GM10266 (cell line): ENCODE measurements at regions not wholly inside any gene's neighbourhood (a gene's known extent, or its start where the extent isn't known, plus 50 kb on each side); places are given as distances from the start of the nearest gene placed in this dataset.

Source experiments
- DNase-seq: peaks from one replicate; pipeline ENCODE4 v3.0.0; 2012; ENCODE audit errors: extremely low spot score
- CTCF ChIP-seq: IDR thresholded peaks from 2 replicates; pipeline ENCODE4 v1.5.1; 2012; ENCODE audit warnings: mild to moderate bottlenecking, low read depth; ENCODE audit not compliant: control insufficient read depth, insufficient read depth; ENCODE audit errors: missing control alignments

GRCh38 chr6:119739769-119740168 lies 390.2 kb upstream of the MAN1A1 start:
- DNase-seq, result no peak
- no peak for TF ChIP-seq CTCF

DNA sequence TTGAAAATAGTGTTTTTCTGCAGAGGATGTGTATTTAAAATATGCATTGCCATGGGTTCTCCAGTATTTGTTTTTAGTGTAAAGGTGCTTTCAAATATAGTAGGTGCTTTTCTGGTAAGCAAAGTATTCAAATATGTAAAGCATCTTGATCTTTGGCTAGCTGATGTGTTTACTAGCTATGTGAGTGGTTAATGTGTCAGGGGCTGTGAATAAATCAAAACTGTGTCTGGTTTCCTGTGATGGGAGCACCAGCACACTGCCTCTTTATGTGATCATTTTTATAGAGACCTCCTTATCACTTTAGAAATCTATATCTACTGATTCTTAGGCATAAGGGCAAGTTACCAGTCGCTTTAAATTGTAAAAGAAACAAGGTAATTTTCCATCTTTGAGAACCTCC lies 388.9 kb upstream of the MAN1A1 start:
- TF ChIP-seq CTCF, result no peak
- DNase-seq, result no peak

DNA sequence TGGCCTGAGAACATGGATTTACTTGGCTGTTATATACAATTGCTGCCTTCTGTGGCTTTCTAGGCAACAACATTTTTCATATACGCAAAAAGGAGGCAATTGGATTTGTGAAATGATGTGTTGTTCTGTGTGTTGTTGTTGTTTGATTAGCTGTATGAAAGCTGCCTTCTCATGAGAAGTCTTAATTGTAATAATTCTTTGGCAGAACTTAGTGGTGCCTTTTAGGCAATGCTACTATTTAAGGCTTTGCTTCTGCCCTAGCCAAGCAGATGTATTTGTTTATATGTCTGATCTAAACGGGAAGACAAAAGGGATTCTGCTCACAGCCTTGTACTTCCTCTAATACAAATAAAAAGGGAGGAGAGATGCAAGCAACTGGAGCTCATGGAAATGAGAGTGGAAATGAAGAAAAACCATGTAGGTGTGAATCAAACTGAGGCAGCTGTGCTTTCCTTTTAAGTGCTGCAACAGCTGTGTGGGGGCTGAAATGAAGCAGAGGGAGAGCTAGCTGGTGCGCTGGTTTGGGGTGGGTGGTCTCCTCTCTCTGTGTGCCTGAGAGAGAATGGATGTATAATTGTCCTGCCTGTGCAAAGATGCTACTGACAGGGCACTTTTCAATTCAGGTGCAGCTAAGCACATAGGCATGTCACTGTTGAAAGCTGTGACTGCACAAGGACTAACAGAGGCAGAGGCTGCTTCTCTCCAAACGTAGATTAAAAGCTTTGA lies 386.9 kb upstream of the MAN1A1 start:
- no peak for DNase-seq
- no peak for TF ChIP-seq CTCF

DNA sequence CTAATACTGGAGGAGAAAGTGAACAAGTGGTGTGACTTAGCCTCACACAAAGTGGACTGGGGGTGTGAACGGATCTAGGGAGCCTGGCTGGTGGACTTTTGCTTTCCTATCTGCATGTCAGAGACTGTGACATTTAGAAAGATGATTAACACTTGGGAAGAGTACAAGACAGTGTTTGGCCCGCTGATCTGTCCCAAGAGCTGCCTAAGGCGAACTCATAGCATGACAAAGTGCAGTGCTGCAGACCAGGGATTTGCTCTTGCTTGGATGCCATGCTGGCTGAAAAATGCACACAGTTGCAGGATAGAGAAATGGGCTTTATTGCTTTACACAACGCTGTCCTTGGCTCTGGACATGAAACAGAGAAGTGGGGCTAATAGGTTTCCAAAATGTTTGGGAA lies 386.0 kb upstream of the MAN1A1 start:
- no peak for DNase-seq
- no peak for TF ChIP-seq CTCF

DNA sequence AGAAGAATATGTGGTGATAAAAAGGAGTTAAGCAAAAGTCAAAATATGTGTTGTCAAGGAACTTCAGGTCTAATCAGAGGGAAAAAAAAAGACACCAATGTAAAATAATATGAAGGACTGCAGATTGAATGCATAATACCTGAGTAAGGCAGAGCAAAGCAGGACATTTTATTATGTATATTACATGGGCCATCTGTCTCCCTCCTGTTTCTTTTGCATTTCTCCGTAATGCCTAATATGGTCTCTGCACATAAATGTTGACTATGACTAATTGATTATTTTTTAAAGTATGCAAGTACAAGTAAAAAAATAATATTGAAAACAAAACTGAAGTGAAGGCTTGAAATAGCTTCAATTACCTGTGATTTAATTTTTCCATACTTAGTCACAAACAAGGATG lies 384.7 kb upstream of the MAN1A1 start:
- no peak for DNase-seq
- TF ChIP-seq CTCF, result no peak

GRCh38 chr6:119728935-119729334 lies 379.4 kb upstream of the MAN1A1 start:
- DNase-seq, result no peak
- TF ChIP-seq CTCF, result no peak

DNA sequence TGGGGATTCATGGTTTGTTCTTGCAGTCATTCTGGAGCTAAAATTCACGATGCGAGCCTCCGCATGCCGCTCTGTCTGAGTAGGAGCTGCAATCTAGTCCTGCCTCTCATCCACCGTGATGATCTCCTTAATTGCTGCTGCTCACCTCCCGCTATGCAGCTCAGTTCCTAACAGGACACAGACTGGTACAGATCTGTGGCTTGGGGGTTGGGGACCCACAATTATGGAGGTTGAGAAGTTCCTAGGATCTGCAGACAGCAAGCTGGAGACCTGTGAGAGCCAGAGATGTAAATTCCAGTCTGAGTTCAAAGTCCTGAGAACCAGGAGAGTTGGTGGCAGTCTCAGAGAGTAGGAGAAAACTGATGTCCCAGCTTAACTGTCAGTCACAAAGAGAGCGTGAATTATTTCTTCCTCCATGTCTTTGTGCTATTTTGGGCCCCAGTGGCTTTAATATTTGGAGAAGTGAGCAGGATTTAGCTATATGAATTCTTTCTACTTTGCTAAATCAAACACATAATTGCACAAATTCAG lies 378.7 kb upstream of the MAN1A1 start:
- no peak for TF ChIP-seq CTCF
- DNase-seq, result no peak
